Upper lobe of left lung (tissue), 6 donors: ENCODE measurements at regions not wholly inside any gene's neighbourhood (a gene's known extent, or its start where the extent isn't known, plus 50 kb on each side); places are given as distances from the start of the nearest gene placed in this dataset.

Experiments used
- ATAC-seq, 2 donors: fragments of 200-7000 bp; cut with Tn5 transposase; one replicate each; pipeline ENCODE4 v1.9.1; 2022; ENCODE audit warnings: mild to moderate bottlenecking in 2 of 2, moderate library complexity in 2 of 2; ENCODE audit not compliant: low FRiP score in 2 of 2
- DNase-seq, 2 donors: peaks; one replicate each; pipeline ENCODE4 v3.0.0-alpha.2; 2019 to 2020
- H3K27ac ChIP-seq, 4 donors: fragments of 200-600 bp; sonication (generic); one replicate each; pipeline ENCODE4 v1.5.1; 2016 to 2019
- H3K27me3 ChIP-seq, 4 donors: fragments of 200-600 bp; sonication (generic); one replicate each; pipeline ENCODE4 v1.5.1; 2017 to 2019
- H3K36me3 ChIP-seq, 4 donors: fragments of 200-600 bp; sonication (generic); one replicate each; pipeline ENCODE4 v1.5.1; 2016 to 2019
- H3K4me1 ChIP-seq, 4 donors: fragments of 200-600 bp; sonication (generic); one replicate each; pipeline ENCODE4 v1.5.1; 2018 to 2019
- H3K4me3 ChIP-seq, 4 donors: fragments of 200-600 bp; sonication (generic); one replicate each; pipeline ENCODE4 v1.5.1; 2017 to 2019; ENCODE audit warnings: mild to moderate bottlenecking in 2 of 4, moderate library complexity in 1 of 4
- H3K9me3 ChIP-seq, 4 donors: fragments of 200-600 bp; sonication (generic); one replicate each; pipeline ENCODE4 v1.5.1; 2018 to 2019
- EP300 ChIP-seq, 4 donors: sonication (generic); formaldehyde crosslinking; IDR thresholded peaks; one replicate each; pipeline ENCODE4 v1.5.1; 2017; ENCODE audit warnings: antibody characterized with exemption in 4 of 4, control low read depth in 2 of 4
- POLR2A ChIP-seq, 4 donors: fragments of 450-650 bp; IDR thresholded peaks; one replicate each; pipeline ENCODE4 v1.5.1; 2016 to 2017; ENCODE audit warnings: antibody characterized with exemption in 4 of 4, mild to moderate bottlenecking in 2 of 4
- POLR2AphosphoS5 ChIP-seq, 2 donors: sonication (generic); formaldehyde crosslinking; IDR thresholded peaks; one replicate each; pipeline ENCODE4 v1.5.1; 2017; ENCODE audit warnings: antibody characterized with exemption in 2 of 2
- WGBS, 2 donors: methylation state at CpG; one replicate each; pipeline ENCODE4 v1.1.5; 2017 to 2018; 5-methylcytosine and 5-hydroxymethylcytosine counted together
- TF ChIP-seq, protein P1 (sequence below), 6 experiments: fragments of 450-650 bp in 4 of 6; fragments of 200-600 bp in 2 of 6; sonication (generic) in 2 of 6; IDR thresholded peaks; one replicate each; pipeline ENCODE4 v1.5.1; 2016 to 2019; ENCODE audit warnings: antibody characterized with exemption in 6 of 6
- donor health status: DM: no; HTN: no; CAD: no; lungs with moderate emphysema.
- donor health status: DM: no; HTN: yes; CAD: no; lungs with severe emphysema.

DNA sequence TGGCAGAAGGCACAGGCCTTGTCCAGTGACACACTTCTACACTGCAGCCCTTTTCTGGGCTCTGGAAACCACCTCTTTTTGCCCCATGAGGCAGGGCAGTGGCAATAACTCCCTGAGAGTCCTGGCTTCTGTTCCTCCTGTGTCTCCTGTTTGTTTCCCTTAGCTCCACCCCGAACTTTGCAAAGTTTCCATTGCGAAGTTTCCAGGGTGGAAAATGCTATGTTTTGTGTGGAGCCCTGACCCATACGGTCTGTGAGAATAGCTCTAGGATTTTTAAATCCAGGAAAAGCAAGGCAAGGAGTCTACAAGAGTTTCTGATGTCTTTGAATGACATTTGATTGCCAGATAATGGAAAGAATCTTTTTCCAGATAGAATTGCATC lies 92.2 kb upstream of the AKR1E2 start:
- Histone ChIP-seq H3K4me3 (no peak overlapping the region), H3K36me3 (no peaks in the 10 kb centered on the region), H3K4me1 (no peaks in the 10 kb centered on the region), H3K27me3 (no peaks in the 10 kb centered on the region), H3K9me3 (no peaks in the 10 kb centered on the region), H3K27ac (no peak overlapping the region)
- no peak for TF ChIP-seq EP300 (IDR thresholded peaks at IDR 0.05)
- no peak for TF ChIP-seq POLR2A (IDR thresholded peaks at IDR 0.05)
- TF ChIP-seq, protein P1, sequence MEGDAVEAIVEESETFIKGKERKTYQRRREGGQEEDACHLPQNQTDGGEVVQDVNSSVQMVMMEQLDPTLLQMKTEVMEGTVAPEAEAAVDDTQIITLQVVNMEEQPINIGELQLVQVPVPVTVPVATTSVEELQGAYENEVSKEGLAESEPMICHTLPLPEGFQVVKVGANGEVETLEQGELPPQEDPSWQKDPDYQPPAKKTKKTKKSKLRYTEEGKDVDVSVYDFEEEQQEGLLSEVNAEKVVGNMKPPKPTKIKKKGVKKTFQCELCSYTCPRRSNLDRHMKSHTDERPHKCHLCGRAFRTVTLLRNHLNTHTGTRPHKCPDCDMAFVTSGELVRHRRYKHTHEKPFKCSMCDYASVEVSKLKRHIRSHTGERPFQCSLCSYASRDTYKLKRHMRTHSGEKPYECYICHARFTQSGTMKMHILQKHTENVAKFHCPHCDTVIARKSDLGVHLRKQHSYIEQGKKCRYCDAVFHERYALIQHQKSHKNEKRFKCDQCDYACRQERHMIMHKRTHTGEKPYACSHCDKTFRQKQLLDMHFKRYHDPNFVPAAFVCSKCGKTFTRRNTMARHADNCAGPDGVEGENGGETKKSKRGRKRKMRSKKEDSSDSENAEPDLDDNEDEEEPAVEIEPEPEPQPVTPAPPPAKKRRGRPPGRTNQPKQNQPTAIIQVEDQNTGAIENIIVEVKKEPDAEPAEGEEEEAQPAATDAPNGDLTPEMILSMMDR (IDR thresholded peaks at IDR 0.05) = no peak
- TF ChIP-seq POLR2AphosphoS5 (IDR thresholded peaks at IDR 0.05) = no peak
- 90 to 94% methylated on average over 3 of the region's 3 CpGs for WGBS, 2 donors
- ATAC-seq = no peak
- DNase-seq = no peak

DNA sequence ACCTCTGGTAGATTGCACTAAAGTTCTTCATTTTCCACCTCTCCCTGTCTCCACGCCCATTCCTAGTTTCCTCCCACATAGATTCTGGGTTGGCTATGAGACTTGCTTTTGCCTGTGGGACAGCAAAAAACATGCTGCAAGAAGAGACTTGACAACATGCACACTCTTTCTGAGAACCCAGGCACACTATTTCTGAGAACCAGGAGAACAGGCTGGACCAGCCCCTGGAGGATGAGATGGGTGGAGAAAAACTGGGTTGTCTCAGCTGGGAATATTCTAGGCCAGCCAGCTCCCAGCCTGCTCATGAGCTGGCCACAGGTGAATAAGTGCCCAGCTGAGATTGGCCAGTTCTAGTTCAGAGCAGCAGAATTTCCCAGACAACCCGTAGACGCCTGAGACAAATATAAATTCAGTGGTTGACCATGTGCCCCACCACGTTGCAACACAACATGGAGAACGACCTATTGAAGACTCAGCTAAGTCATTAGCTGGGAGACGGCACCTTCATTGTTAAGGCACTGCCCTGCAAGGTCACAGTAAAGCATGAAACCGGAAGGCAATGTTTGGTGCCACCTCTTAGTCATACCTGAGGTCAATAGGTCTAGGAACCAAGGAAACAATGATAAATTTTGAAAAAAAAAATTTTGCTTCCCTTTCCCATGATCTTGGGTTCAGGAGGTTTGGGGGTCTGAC lies 92.7 kb upstream of the AKR1E2 start:
- no peak for DNase-seq

DNA sequence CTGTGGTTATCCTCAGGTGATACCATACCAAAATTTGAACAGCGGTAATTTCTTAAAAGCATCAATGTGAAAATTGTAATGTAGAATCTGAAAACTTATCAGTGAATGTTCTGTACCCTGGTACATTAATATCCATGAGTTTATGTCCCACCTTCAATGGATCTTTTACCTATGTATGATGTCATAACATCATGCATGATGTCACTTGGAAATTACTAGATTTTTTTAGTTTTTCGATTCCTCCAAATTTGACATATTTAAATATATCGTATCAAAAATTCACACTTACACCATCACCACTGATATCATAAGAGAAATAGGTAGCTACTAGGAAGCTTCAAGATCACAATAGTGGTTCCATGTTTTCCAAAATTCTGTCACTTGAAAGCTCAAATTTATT lies 95.0 kb upstream of the AKR1E2 start:
- Histone ChIP-seq H3K9me3 (no peaks in the 10 kb centered on the region), H3K4me1 (no peaks in the 10 kb centered on the region), H3K27me3 (no peaks in the 10 kb centered on the region), H3K27ac (no peak overlapping the region), H3K4me3 (no peak overlapping the region), H3K36me3 (no peaks in the 10 kb centered on the region)
- WGBS, 2 donors = 95 to 97% methylated on average over 3 of the region's 3 CpGs
- ATAC-seq = no peak
- DNase-seq = no peak
- no peak for TF ChIP-seq POLR2A (IDR thresholded peaks at IDR 0.05)
- TF ChIP-seq POLR2AphosphoS5 (IDR thresholded peaks at IDR 0.05) = no peak
- TF ChIP-seq, protein P1 (IDR thresholded peaks at IDR 0.05) = no peak
- no peak for TF ChIP-seq EP300 (IDR thresholded peaks at IDR 0.05)

More for the DNA sequence above, 92.7 kb upstream of the AKR1E2 start:
- ATAC-seq = no peak
- Histone ChIP-seq H3K27me3 (no peaks in the 10 kb centered on the region), H3K4me3 (no peak overlapping the region), H3K36me3 (no peaks in the 10 kb centered on the region), H3K27ac (no peak overlapping the region), H3K4me1 (no peaks in the 10 kb centered on the region), H3K9me3 (no peaks in the 10 kb centered on the region)
- TF ChIP-seq, protein P1 (IDR thresholded peaks at IDR 0.05) = no peak
- TF ChIP-seq POLR2A (IDR thresholded peaks at IDR 0.05) (no peak), EP300 (IDR thresholded peaks at IDR 0.05) (no peak)
- WGBS, 2 donors = 85 to 88% methylated on average over 7 of the region's 7 CpGs

DNA sequence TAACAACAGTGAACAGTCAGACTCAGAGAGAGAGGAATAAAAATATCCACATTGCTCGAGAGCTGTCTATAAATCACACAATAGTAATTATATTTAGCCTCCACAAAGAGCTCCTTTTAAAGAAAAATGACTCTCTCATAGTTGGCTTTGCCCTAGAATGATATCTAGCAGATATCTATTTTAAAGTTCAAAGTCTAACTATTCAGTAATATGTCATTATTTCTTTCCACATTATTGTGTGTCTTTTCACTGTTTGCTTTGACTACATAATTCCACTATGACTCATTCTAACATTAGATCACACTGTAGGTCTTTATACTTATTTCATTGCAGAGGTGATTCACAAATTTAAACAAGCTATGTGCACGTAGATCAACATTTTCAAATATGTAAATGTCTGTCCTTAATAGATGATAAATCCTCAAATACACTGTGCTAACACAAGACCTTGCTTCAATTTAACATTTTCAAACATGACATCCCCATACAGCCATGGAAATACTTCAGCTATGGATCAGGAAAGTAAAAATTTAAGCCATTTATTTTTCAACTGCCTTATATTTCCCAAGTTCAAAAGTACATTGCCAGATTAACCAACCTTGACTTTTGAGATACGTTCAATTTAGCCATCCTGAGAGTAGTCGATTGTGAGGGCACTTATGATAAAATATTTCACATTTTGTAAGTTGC lies 99.9 kb upstream of the AKR1E2 start:
- no peaks in the 10 kb centered on the region for H3K27me3 ChIP-seq
- H3K36me3 ChIP-seq = no peaks in the 10 kb centered on the region
- ATAC-seq (peak in 1 of 2 donors; percentile 61), DNase-seq (no peak)
- H3K4me3 ChIP-seq = no peak overlapping the region
- no peaks in the 10 kb centered on the region for H3K9me3 ChIP-seq
- TF ChIP-seq POLR2AphosphoS5 (IDR thresholded peaks at IDR 0.05) (no peak), POLR2A (IDR thresholded peaks at IDR 0.05) (no peak), EP300 (IDR thresholded peaks at IDR 0.05) (no peak)
- TF ChIP-seq, protein P1 (IDR thresholded peaks at IDR 0.05) = no peak
- 76 to 79% methylated on average over 4 of the region's 4 CpGs for WGBS, 2 donors
- H3K27ac ChIP-seq = no peak overlapping the region
- no peaks in the 10 kb centered on the region for H3K4me1 ChIP-seq

GRCh38 chr10:4723860-4724259 lies 102.1 kb upstream of the AKR1E2 start:
- ATAC-seq = no peak
- no peaks in the 10 kb centered on the region for H3K27me3 ChIP-seq
- TF ChIP-seq POLR2A (IDR thresholded peaks at IDR 0.05) (no peak), POLR2AphosphoS5 (IDR thresholded peaks at IDR 0.05) (no peak), EP300 (IDR thresholded peaks at IDR 0.05) (no peak)
- TF ChIP-seq, protein P1 (IDR thresholded peaks at IDR 0.05) = no peak

More at GRCh38 chr10:4723860-4724259, 102.1 kb upstream of the AKR1E2 start:
- Histone ChIP-seq H3K36me3 (no peaks in the 10 kb centered on the region), H3K4me1 (no peaks in the 10 kb centered on the region), H3K9me3 (no peaks in the 10 kb centered on the region), H3K27ac (no peak overlapping the region), H3K4me3 (no peak overlapping the region)
- DNase-seq = no peak
